ENCODE measurements at regions not wholly inside any gene's neighbourhood (a gene's known extent, or its start where the extent isn't known, plus 50 kb on each side); places are given as distances from the start of the nearest gene placed in this dataset.

- TF ChIP-seq CTCF (IDR thresholded peaks at IDR 0.05; ENCODE audit: low read depth, low read length, poor library complexity, severe bottlenecking) (no peak), EZH2phosphoT487 (IDR thresholded peaks at IDR 0.05; ENCODE audit: borderline replicate concordance, low read length) (no peak)
These were observed 280.9 kb upstream of the NT5C1B start for GRCh38 chr2:18870307-18870706.

All from DOHH2 (cell line).